NB4 (cell line): ENCODE measurements at regions not wholly inside any gene's neighbourhood (a gene's known extent, or its start where the extent isn't known, plus 50 kb on each side); places are given as distances from the start of the nearest gene placed in this dataset.

Source experiments
- CTCF ChIP-seq: IDR thresholded peaks from one replicate; pipeline ENCODE4 v1.5.1; 2012; ENCODE audit warnings: low read depth, low read length
- MAX ChIP-seq: IDR thresholded peaks from 2 replicates; pipeline ENCODE4 v1.6.1; 2011; ENCODE audit warnings: low read depth, low read length
- MYC ChIP-seq: IDR thresholded peaks from 2 replicates; pipeline ENCODE4 v1.6.1; 2011; ENCODE audit warnings: low read depth, low read length
- POLR2A ChIP-seq: IDR thresholded peaks from 2 replicates; pipeline ENCODE4 v1.6.1; 2011; ENCODE audit warnings: mild to moderate bottlenecking; ENCODE audit not compliant: insufficient read length; ENCODE audit errors: extremely low read depth

GRCh38 chr19:30161770-30162169, 210.4 kb upstream of the ZNF536 start:
- no peak for TF ChIP-seq CTCF
- TF ChIP-seq POLR2A, result no peak
- no peak for TF ChIP-seq MAX
- no peak for TF ChIP-seq MYC
